ENCODE measurements at regions not wholly inside any gene's neighbourhood (a gene's known extent, or its start where the extent isn't known, plus 50 kb on each side); places are given as distances from the start of the nearest gene placed in this dataset.
"Not testable (repeated sequence)": the region's sequence is repeated elsewhere in the genome, so short reads cannot be mapped to it uniquely, and the experiment has no call there.

DNA sequence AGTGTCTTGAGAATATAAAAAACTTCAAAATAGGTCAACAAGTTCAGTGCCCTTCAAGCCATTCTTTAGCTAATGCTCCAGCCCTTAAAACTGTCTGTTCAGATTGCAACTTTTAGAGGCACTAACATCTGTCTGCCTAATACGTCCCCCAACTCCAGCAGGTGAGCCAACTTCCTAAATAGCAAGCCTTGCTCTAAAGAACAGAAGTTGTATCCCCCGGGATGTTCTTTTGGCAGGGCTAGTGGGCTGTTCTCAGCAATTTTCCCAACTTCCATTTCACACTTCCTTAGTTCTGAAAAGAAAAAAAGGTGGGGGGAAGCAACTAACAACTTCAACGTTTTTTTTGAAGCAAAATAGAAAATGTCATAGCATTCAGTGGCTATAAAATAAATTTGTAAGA, 290.0 kb upstream of the PTCHD4 start:
- DNase-seq (ENCODE audit: low read depth): no peak

DNA sequence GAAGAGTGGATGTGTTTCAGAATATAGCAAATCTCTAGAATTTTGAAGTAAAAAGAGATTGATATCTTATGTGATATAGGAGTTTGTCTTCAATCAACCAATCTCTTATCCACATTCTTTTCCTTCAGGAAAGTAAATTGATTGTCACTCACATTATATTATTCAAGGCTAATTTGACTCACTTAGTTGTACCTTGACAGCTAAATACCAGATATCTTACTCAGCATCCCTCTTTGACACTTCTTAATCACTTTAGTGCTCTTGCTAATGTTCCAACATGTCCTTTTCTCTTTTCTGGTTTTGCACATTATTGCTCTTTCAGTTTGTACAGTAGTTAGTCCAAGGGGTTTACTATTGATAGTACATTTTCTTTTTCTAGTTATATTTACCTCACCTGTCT, 286.9 kb upstream of the PTCHD4 start:
- no peak for DNase-seq (ENCODE audit: low read depth)

DNA sequence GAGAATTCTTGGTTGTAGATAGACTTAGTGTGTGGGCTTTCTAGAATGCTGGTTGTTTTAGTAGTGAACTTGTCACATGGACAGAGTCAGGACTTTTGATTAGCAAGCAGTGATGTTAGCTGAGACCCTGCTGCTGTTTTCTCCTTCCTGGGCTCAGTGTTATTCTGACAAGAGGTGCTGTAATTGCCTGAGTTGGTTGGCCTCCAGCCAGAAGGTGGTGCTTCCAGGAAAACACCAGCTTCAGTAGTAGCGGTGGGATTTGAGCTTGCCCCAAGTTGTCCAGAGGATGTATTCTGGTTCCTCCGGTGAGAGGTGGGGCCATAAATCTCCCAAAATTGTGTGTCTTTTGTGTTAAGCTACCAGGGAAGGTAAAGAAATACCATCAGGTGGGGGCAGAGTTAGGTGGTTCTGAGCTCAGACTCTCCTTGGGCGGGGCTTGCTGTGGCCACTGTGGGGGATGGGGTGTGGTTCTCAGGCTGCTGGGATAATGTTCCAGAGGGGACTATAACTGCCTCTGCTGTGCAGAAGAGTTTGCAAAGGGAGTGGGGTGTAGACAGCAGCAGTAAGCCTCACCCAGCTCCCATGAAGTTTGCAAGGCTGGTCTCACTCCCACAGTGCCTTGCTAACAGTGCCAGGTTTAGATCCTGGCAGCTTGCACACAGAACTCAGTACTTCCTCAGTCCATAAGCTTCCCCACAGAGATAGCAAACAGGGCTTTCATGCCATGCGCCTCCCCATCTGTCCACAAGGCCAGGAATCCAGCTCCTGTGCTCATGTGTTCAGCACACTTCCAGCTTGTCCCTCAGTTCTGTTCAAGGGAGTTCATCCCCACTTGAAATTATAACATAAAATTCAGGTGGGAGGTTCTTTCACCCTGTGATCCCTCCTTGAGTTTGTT, 278.4 kb upstream of the PTCHD4 start:
- DNase-seq (ENCODE audit: low read depth): no peak

DNA sequence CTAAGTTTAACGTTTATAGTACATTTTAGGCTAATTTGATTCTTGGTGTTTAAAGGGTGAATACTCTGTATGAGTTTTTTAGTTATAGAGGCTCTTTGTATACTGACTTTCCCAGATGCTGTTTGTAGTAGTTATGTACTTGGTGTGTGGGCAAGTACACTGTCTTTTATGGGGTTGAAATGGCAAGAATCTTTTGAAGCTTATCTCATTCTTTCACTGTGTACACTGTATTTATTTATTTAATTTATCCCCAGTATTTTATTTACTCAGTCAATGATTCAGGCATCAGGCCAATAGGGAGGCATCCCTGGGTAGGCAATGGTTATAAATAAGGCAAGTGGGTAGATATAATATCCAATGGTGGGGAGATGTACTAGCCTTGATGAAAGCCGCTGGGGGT, 277.0 kb upstream of the PTCHD4 start:
- DNase-seq (ENCODE audit: low read depth): no peak

DNA sequence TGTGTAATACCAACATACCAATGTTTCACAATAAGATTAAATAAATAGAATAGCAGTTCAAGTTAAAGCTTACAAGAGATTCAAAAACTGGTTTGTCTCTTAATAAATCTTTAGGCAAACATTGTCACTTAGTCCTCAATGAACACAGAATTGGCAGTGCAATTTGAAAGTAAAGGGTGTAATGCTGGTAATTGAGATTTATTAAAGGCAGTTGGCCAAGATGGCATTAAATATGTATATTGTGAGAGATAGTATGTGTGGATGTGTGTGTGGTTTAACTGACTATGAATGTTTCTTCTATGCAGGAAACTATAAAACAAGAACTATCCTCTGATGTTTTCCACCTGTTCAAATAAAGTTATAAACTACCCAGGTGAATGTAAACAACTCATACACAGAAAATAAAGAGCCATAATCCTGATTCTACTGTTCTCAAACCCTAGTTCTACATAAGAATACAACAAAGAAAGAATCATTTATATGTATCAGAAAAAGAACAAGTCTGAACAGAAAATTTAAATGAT, 267.9 kb upstream of the PTCHD4 start:
- DNase-seq (ENCODE audit: low read depth): no peak

DNA sequence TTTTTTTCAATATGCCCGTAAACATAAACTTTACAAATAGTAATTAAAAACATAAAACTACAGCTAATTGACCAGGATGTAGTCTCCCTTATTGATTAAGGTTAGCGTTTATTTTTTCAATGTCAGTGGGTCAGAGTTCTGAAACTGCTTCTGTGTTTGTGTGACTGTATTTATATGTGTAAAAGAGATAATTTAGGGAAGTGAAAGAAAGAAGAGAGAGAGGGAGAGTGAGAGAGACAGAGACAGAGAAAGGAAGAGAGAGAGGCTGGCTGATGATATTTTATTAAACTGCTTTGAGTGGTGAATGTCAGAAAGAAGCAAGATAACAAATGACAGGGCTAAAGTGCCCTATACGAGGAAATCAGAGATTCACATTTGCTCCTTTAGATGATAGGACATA, 266.1 kb upstream of the PTCHD4 start:
- DNase-seq (ENCODE audit: low read depth): no peak

DNA sequence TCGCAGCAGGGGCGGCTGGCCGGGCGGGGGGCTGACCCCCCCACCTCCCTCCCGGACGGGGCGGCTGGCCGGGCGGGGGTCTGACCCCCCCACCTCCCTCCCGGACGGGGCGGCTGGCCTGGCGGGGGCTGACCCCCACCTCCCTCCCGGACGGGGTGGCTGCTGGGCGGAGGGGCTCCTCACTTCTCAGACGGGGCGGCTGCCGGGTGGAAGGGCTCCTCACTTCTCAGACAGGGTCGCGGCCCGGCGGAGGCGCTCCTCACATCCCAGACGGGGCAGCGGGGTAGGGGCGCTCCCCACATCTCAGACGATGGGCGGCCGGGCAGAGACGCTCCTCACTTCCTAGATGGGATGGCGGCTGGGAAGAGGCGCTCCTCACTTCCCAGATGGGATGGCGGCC, 260.2 kb upstream of the PTCHD4 start:
- not testable (repeated sequence) for DNase-seq (ENCODE audit: low read depth)

DNA sequence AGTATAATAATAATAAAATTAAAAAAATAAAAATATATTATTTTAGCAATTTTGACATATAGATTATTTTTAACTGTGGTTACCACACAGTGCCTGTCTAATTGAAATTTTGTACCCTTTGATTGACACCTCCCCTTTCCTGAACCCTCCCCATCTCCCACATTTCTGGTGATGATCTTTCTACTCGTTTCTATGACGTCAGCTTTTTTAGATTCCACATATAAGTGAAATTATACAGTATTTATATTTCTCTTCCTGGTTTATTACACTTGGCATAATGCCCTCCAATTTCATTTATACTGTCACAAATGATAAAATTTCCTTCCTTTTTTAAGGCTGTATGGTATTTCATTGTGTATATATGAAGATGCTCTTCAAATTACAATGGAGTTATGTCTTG, 258.1 kb upstream of the PTCHD4 start:
- no peak for DNase-seq (ENCODE audit: low read depth)

DNA sequence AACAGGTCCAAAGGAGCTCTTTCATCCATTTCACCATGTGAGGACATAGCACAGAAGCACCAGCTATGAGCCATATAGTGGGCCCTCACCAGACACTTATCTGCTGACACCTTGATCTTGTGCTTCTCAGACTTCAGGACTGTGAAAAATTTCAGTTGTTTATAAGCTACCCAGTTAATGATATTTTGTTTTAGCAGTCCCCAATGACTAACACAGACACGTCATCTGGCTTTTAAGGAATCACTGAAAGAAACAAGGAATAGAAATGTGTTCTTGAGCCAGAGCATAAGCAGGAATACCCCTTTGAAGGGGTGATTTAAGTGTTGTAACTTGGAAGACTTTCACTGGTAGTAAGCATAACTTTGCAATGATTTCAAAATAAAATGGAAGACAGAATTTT, 214.7 kb upstream of the PTCHD4 start:
- DNase-seq (ENCODE audit: low read depth): no peak

DNA sequence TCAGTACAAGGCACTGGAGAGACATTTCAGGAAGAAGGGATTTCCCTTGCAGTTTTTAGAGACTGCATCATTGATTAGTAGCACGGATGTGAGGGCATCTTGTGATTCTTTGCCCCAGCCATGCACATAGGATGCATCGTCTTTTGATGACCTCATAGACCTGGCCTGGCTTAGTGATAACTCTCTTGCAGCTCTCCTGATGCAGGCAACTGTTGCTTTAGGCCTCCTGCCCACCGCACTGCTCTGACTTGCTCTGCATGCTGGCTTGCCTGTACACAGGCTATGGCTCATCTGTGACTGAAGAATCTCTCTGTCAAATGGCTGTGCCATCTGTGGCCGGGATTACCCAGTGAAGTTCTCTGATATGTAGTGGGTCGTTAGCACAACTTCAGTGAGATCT, 207.7 kb upstream of the PTCHD4 start:
- DNase-seq (ENCODE audit: low read depth): peak; percentile 37

DNA sequence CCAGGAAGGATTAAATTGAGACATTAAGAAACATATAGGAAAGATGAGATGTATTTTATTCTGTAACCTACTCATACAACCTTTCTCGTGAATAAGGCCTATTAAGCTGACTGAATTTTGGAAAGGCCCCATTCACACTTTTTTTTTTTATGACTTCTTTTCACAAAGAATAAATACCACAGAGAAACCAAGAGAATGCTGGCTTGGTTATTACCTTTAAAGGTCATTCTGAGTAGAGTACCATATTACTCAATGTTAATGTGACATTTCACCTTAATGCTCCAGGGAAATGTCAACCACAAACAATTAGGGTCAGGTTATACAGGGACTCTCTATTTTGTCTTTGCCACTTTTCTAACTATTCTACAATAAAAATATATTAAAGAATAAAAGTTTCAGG, 204.9 kb upstream of the PTCHD4 start:
- DNase-seq (ENCODE audit: low read depth): no peak

DNA sequence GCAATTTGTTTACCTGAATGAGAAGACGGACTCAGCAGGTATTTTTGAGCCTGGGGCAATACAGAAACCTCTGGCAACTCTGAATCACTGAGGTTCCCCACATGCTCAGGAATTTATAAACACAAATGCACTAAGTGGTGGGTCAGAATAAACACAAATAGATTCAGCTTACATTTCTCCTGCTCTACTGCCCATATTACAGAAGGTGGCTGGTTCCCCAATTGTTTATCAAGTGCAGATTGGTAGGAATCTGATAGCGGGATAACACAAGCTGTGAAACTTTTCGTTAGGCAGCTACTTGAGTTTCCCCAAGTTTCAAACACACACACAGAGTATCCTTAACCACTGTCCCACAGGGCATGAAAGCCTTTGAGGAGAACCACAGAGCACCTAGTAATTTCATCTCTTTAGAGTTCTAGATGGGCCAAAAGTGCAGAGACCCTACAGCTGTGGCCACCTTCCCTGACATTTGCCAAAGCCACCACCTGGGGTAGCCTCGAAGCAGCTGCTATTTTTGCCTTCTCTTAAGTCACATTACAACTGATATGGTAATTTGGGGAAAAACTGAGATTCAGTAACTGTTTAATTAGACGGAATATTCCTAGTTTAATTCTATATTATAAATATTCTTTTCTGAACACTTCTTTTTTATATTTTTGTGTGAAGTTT, 204.2 kb upstream of the PTCHD4 start:
- no peak for DNase-seq (ENCODE audit: low read depth)

DNA sequence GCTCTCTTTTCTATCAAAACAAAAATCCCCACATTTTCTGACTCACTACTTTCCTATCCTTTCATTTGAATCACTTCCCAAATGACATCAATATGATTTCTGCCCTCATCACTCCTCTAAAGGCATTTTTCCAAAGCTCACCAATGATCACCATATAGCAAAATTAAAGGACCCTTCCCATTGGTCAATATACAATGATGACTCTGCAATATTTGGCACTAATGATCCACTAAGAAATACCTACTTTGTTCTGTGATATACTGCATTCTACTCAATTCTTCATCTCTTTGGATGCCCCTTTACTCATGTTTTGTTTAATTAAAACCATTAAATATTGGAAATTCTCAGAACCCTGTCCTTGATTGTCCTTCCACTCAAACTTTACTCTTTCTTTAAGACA, 200.3 kb upstream of the PTCHD4 start:
- DNase-seq (ENCODE audit: low read depth): no peak

DNA sequence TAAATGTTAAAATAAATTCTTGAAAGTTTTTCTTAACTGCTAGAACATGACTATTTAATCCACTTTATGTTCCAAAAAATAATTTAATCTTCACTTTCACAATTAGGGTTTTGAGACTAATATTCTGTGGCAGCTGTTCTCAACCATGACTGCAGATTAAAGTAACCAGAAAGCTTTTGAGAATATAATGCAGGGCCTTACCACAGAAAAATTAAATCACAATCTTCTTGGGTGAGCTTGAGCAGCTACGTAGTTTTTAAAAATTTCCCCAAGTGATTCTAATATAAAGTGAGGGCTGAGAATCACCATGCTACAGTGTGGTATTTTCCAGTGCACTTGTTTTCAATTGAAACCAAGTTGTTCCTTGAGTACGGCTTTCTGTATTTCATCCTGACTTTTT, 196.6 kb upstream of the PTCHD4 start:
- no peak for DNase-seq (ENCODE audit: low read depth)

DNA sequence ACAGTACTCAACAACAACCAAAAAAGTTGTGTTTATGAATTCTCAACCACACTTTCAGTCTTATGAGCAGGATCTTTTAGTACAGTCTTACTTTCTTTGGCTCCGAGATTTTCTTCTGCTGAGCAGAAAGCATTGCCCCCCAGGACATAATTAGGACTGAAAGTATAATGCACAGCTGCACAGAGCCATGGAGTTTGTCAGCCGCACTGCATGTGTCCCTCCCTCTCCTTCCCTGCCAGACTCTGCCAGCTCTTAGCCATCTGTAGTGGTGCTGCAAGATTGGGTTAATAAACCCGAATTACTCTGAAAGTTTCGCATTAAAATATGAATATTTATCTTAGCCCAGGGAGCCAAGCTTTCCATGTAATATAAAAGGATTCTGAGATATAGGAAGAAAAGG, 179.6 kb upstream of the PTCHD4 start:
- no peak for DNase-seq (ENCODE audit: low read depth)

DNA sequence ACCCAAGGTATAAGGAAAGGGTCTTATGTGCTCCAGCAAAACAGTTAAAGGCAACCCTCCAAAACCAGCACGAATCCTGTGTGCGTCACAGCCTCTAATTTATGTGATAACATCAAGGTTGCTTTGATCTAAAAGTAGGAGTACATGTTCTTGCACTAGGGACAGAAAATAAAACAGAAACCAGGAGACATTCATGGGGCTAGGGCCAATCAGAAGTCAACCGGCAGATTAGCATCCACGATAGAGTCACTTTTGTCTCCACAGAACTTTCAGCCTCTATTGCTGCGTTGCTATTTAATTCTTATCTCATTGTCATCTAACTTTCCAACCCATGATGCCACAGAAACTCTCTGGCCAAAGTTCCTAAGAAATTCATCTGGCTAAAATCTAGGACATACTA, 178.8 kb upstream of the PTCHD4 start:
- DNase-seq (ENCODE audit: low read depth): no peak

DNA sequence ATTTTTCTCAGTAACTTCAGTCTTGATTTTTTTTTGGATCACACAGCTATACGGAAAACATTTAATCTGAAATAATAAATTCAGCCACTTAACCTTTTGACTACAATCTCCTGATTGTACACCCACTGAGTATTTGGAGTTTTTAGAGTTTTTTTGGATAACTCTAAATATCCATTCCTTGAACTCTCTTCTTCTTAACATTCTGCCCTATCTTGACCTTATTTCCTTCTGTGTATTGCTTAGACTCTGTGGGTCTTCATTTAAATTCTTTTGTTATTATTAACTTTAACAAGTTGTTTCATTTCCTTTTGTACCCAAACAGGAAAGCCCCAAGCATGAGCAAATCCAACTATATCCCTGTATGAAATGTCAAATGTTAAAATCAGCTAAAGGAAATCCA, 170.2 kb upstream of the PTCHD4 start:
- no peak for DNase-seq (ENCODE audit: low read depth)

DNA sequence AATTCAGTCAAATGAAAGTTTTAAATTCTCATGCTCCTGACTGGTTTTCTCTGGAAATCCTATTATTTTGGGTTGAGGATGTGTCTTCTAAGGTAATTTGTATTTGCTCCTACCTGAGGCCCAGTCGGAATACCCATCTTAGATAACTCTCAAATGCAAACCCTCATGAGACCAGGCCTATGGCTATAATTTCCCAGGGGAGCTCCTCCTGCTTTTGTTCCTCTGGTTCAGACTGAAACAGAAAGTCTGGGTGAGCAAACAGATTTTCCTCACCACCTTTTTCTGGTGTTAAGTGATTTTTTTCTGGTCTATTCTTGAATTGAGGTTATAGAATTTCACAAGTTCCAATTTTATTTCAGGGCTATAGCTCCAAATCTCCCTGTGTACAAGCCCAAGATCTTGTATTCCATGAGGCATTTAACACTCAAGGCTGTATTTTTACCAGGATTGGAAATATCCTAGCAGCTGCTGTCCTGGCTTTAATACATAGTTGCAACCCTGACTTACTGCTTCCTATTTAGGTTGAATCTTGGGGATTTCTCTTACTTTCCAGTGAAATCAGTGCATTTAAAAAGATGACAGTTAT, 169.1 kb upstream of the PTCHD4 start:
- DNase-seq (ENCODE audit: low read depth): no peak

DNA sequence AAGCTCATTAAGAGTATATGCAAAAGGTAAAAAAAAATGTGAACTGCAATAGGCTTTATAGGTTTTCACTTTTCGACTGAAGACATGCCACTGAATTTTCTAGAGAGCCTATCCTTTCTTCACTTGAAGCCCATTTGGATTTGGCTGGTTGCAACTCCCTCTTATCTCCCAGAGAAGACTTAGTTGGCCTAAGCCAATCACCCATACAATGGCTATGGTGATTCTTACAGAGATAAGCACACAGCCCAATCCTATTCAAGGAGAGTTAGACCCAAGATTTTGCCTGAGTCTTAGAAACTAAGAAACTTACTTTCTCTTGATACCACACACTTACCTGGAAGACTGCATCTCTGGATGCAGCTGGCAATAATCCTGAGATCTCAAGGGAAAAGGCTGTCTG, 167.3 kb upstream of the PTCHD4 start:
- DNase-seq (ENCODE audit: low read depth): no peak

DNA sequence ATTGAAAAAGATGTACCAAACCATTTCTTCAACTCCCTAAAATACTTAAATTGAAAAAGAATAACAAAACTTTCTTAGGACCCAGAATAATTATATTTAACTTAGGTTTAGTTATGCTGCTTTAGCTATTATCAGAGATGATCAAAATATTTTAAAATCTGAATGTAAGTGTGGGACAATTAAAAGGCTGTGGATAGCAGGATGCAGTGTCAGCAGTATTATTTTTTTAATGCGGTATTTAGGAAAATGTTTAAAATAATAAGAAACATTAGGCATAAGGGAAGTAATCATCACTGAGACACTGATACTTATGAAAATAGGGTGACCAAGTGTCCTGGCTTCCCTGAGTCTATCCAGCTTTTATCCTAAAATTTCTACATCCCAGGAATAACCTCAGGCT, 161.5 kb upstream of the PTCHD4 start:
- DNase-seq (ENCODE audit: low read depth): no peak

DNA sequence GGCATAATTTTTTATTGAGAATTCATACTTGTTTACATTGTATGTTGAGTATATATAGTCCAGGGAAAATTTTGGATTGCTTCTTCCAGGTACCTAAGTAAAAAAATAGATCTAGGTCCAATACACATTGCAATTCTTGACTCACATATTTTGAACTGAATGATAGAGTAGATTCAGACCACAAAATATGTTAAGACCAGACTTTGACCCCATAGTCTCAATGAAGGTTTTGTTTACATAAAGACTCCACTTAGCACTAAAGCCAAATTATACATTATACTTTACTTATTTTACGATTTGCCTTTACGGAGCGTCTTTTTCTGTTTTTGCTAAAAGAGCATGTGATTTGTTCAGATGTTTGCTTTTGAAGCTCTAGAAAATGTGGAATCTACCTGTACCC, 144.1 kb upstream of the PTCHD4 start:
- no peak for DNase-seq (ENCODE audit: low read depth)

DNA sequence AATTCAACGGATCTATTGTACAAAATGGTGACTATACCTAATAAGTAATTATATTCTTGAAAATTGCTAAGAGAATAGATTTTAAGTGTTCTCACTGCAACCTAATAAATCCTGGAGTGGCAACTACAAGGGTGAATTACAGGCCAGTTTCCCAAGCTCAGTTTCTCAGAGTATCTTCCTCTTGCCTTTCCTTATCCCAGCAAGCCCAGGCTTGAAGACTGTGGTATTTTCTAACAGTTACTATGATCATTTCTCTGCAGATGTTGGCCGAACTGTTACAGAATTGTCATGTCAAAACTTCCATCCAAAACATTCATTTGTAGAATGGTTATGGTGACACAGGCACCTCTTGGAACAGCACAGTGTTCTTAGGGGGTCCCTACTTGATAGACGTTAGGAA, 138.1 kb upstream of the PTCHD4 start:
- DNase-seq (ENCODE audit: low read depth): no peak

DNA sequence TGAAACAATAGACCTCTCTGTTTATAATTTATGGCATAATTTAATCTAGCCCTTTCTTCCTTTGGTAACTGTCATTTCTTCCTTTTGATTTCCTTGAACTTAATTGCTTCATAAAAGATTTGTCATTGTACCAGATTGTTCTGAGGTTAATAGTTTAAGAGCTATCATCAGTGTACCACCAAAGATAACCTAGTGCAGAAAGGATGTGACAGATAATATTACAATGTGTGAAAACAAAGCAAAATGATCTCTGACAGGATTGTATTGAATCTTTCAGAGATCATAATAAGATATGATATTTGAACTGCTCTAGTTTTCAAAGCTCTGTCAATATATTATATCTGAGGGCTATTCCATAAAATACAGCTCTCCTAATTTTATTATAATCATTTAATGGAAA, 132.1 kb upstream of the PTCHD4 start:
- DNase-seq (ENCODE audit: low read depth): no peak

Data from EH (cell line).